ENCODE measurements at regions not wholly inside any gene's neighbourhood (a gene's known extent, or its start where the extent isn't known, plus 50 kb on each side); places are given as distances from the start of the nearest gene placed in this dataset.

GRCh38 chr7:42770114-42770513 lies 141.8 kb downstream of the C7orf25 start:
- Histone ChIP-seq H3K9me1 (replicated peaks; ENCODE audit: control insufficient read depth, extremely low read depth, insufficient read depth, low read length) (no peaks in the 10 kb centered on the region), H3K4me1 (ENCODE audit: control insufficient read depth, extremely low read depth, insufficient read depth, low read length) (no peaks in the 10 kb centered on the region), H3K36me3 (ENCODE audit: control insufficient read depth in 2 of 2, extremely low read depth in 1 of 2, insufficient read depth in 2 of 2, low read length in 2 of 2) (no peaks in the 10 kb centered on the region), H4K20me1 (replicated peaks; ENCODE audit: control insufficient read depth, extremely low read depth, insufficient read depth, low read length) (no peaks in the 10 kb centered on the region), H3K9ac (replicated peaks; ENCODE audit: extremely low read depth, insufficient read depth, low read length) (no peak overlapping the region), H3K27me3 (ENCODE audit: control insufficient read depth in 2 of 2, insufficient read depth in 2 of 2, low read length in 2 of 2) (no peaks in the 10 kb centered on the region), H3K4me2 (ENCODE audit: insufficient read depth, low read length) (no peak overlapping the region), H3K9me3 (replicated peaks; ENCODE audit: control insufficient read depth, insufficient read depth, low read length) (no peaks in the 10 kb centered on the region), H3K79me2 (ENCODE audit: control insufficient read depth, insufficient read depth, low read length) (no peaks in the 10 kb centered on the region), H3K4me3 (replicated peaks in 1 of 3; ENCODE audit: insufficient read depth in 1 of 3, low read depth in 1 of 3, low read length in 3 of 3) (no peak overlapping the region), H2AFZ (ENCODE audit: low read depth, low read length) (no peak overlapping the region), H3K27ac (ENCODE audit: insufficient read depth, low read depth, low read length) (no peak overlapping the region)
- CTCF ChIA-PET: interaction anchor here (0.9 kb wide), 1 partner anchor 10 kb away, joined by 3 read pairs; no protein-coding TSS in a partner anchor
- no peak for FAIRE-seq
- POLR2A ChIA-PET: no interaction called here
- dilution Hi-C loops (cut with MboI; ENCODE audit: extremely low pct_ligation_motif_present, low sequenced_read_pairs) (no loop called here), intact Hi-C loops (cut with micrococcal nuclease) (no loop called here)
- no TSS peak for BruUV-seq (replicated peaks)
- TF ChIP-seq MYC (IDR thresholded peaks at IDR 0.05; ENCODE audit: low read depth, low read length) (no peak), EZH2 (IDR thresholded peaks at IDR 0.05; ENCODE audit: borderline replicate concordance, low read depth, low read length, severe bottlenecking) (no peak), POLR2AphosphoS5 (IDR thresholded peaks at IDR 0.05; ENCODE audit: insufficient read depth, low read depth, low read length) (no peak)
- no peak for DNase-seq (ENCODE audit: low read depth, low spot score)

GRCh38 chr7:42768045-42768444 lies 143.8 kb downstream of the C7orf25 start:
- DNase-seq (ENCODE audit: low read depth, low spot score) (no peak), FAIRE-seq (no peak)
- H3K27me3 ChIP-seq (ENCODE audit: control insufficient read depth in 2 of 2, insufficient read depth in 2 of 2, low read length in 2 of 2): no peaks in the 10 kb centered on the region
- no peaks in the 10 kb centered on the region for H3K9me3 ChIP-seq (replicated peaks; ENCODE audit: control insufficient read depth, insufficient read depth, low read length)
- no peaks in the 10 kb centered on the region for H3K4me1 ChIP-seq (ENCODE audit: control insufficient read depth, extremely low read depth, insufficient read depth, low read length)
- intact Hi-C loops (cut with micrococcal nuclease): no loop called here
- H3K27ac ChIP-seq (ENCODE audit: insufficient read depth, low read depth, low read length): no peak overlapping the region
- H4K20me1 ChIP-seq (replicated peaks; ENCODE audit: control insufficient read depth, extremely low read depth, insufficient read depth, low read length): no peaks in the 10 kb centered on the region
- H3K9ac ChIP-seq (replicated peaks; ENCODE audit: extremely low read depth, insufficient read depth, low read length): no peak overlapping the region
- no TSS peak for BruUV-seq (replicated peaks)
- no peak overlapping the region for H3K4me2 ChIP-seq (ENCODE audit: insufficient read depth, low read length)
- ChIA-PET POLR2A (no interaction called here), CTCF (no interaction called here)
- H3K9me1 ChIP-seq (replicated peaks; ENCODE audit: control insufficient read depth, extremely low read depth, insufficient read depth, low read length): no peaks in the 10 kb centered on the region
- no peak overlapping the region for H3K4me3 ChIP-seq (replicated peaks in 1 of 3; ENCODE audit: insufficient read depth in 1 of 3, low read depth in 1 of 3, low read length in 3 of 3)
- H3K36me3 ChIP-seq (ENCODE audit: control insufficient read depth in 2 of 2, extremely low read depth in 1 of 2, insufficient read depth in 2 of 2, low read length in 2 of 2): no peaks in the 10 kb centered on the region
- dilution Hi-C loops (cut with MboI; ENCODE audit: extremely low pct_ligation_motif_present, low sequenced_read_pairs): no loop called here
- TF ChIP-seq POLR2AphosphoS5 (IDR thresholded peaks at IDR 0.05; ENCODE audit: insufficient read depth, low read depth, low read length) (no peak), JUN (IDR thresholded peaks at IDR 0.05; ENCODE audit: borderline replicate concordance, insufficient read depth, insufficient read length, low read depth) (no peak), EZH2 (IDR thresholded peaks at IDR 0.05; ENCODE audit: borderline replicate concordance, low read depth, low read length, severe bottlenecking) (no peak), GATA2 (IDR thresholded peaks at IDR 0.05; ENCODE audit: insufficient read depth, insufficient read length, low read depth, low read length) (no peak), CTCF (IDR thresholded peaks at IDR 0.05; ENCODE audit: extremely low read depth in 1 of 2, insufficient read depth in 1 of 2, low read depth in 1 of 2, low read length in 2 of 2) (no peak), FOS (IDR thresholded peaks at IDR 0.05; ENCODE audit: borderline replicate concordance, insufficient read depth, low read length) (no peak), POLR2A (IDR thresholded peaks at IDR 0.05; ENCODE audit: low read depth, low read length) (no peak), MYC (IDR thresholded peaks at IDR 0.05; ENCODE audit: low read depth, low read length) (no peak), MAX (IDR thresholded peaks at IDR 0.05; ENCODE audit: insufficient read depth, insufficient read length) (no peak)
- H3K79me2 ChIP-seq (ENCODE audit: control insufficient read depth, insufficient read depth, low read length): no peaks in the 10 kb centered on the region
- no peak overlapping the region for H2AFZ ChIP-seq (ENCODE audit: low read depth, low read length)
